GM21515 (cell line): ENCODE measurements at regions not wholly inside any gene's neighbourhood (a gene's known extent, or its start where the extent isn't known, plus 50 kb on each side); places are given as distances from the start of the nearest gene placed in this dataset.

ENCODE experiments used
- ATAC-seq: cut with Tn5 transposase; IDR thresholded peaks from one replicate; pipeline ENCODE4 v1.9.1; 2021; ENCODE audit not compliant: unreplicated experiment

- ATAC-seq: no peak
Observed at GRCh38 chr3:168266335-168266734, 170.6 kb upstream of the GOLIM4 start.

GRCh38 chr3:168262887-168263286 lies 167.2 kb upstream of the GOLIM4 start:
- ATAC-seq: no peak

DNA sequence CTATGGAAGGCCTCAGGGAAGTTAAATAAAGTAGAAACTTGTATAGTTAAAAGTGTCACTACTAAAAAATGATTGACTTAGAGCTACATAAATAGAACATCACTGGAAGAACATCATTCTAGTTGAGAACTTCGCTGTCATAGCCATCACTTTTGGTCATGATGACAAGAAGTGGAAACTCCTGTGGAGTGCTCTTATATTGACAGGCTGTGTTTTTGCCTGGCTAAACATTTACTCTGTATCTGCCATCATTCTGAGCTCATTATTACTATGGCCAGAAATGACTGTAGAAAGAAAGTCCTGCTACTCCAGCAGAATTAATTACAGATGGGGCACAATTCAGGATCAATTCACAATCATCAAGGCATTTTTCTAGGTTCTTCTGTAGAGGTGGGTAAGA lies 165.1 kb upstream of the GOLIM4 start:
- ATAC-seq: no peak

DNA sequence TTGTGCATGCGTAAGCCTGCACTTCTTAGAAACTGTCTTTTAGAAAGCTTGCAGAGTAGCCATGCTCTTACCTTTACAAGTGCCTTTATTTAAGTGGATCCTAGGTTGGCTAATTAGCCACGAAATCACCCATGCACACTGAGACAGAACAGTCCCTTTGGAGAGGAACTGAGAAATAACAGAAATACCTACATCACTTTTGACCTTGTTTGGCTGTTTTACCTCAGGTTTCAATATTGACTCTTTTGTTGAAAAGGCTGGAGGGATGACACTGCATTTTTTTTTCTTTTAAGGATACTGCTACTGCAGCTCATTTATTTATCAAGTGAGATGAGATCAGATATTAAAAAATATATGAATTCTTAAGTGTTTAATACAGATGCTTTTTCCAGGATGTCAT lies 155.6 kb upstream of the GOLIM4 start:
- peak; percentile 56 for ATAC-seq

- ATAC-seq: peak; percentile 23
Observed at GRCh38 chr3:168250415-168250861, 154.7 kb upstream of the GOLIM4 start.

DNA sequence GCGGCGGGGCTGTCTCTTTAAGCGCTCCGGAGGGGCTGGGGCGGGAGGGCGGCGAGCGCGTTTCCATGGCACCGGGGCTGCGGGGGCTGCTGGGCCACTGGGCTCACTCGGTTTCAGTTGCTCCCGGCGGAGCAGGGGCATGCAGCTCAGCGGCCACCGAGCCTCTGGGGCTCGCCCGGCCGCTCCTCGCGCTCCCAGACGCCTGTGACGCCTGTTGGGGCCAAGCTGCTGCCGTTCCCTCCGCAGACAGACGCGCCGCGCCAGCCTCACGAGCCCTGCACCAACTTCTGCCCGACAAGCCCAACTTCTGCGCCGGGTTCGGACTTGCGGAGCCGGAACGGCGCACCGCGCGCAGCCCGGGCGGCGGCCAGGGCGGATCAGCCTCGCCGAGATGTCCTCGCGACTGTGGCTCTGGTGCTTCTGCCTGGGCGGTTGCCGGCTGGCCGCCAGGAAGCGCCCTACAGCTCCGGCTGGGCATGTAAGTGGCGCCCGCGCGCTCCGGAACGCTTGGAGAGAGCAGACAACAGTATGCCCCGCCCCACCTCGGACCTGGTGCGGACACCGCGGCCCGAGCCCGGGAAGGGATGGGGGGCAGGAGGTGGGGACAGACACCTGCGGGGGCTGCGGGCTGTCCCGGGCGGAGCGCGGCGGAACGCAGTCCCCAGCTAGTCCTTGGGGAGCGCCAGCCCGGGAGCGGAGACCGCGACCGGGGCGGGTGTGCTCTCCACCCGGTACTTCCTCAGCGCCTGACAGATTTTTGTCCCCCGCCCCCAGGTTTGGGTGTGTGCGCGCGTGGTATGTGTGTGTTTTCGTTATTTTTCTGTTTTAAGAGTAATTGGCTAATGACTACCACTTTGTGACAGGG lies 154.1 kb upstream of the GOLIM4 start:
- ATAC-seq: peak; percentile 69

DNA sequence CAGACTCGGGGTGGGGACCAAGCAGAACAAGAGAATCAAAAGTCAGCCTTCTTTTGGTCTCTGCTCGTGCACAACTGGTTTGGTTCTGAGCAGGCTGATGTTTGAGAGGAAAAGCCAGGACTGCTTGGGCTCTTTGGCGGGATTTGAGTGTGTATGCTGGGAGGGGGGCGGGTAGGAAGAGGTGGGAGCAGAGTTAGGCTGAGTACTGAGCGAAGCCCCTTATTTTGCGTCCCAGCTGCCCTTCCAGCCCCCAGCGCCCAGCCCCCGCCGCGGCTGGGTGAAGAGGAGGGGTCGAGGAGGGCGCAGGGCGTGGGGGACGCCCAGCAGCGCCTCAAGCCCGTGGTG lies 153.5 kb upstream of the GOLIM4 start:
- no peak for ATAC-seq

DNA sequence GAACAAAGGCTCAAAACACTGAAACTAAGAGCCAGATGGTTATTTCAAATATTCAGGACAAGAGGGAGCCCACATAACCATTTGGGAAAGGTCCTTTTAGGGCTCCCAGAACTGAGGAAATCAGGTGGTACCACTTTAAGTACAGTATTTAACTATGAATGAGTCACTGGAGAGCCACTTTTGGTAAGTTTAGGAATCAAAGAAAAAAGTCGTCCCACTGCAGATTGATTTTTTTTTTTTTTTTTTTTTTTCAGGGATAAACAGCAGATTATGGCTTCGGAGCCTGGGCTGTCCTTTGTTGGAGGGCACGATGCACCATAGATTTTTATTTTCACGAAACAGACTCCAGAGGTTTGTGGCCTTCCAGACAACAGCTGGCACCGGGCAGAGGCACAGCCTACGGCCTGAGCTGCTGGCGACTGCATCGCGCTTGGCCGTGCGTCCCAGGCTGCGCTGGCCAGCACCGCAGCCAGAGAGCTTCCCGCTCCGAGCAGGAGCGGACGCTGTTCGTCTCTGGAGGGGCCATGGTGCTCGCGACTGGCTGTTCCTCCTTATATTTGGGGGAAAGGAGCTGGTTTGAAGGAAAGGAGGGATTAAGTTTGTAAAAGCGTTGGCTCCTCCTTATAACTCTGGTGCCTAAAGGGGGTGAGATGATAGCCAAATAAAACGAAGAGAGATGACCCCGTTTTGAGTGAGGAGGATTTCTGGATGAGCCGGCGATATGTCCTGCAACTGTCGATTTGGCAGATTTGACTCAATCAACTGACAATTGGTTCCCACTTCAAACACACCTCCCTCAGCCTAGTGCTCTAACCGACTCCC lies 152.9 kb upstream of the GOLIM4 start:
- ATAC-seq: peak; percentile 10

DNA sequence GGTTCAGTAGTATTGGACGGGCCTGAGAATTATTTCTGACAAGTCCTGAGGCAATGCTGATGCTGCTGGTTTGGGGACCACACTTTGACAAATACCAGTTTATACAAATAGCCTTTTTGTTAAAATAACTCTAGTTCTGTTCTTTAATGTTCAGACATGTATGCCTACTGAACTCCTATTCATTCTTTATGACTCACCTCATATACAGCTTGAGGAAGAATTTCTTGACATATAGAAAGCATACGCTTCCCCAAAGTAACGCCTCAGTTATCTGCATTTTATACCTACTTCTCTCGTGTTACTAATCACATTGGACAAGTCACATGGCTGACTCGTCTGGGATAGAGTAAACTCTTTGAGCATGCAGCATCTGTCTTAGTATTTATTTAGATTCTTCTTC lies 145.4 kb upstream of the GOLIM4 start:
- ATAC-seq: no peak

DNA sequence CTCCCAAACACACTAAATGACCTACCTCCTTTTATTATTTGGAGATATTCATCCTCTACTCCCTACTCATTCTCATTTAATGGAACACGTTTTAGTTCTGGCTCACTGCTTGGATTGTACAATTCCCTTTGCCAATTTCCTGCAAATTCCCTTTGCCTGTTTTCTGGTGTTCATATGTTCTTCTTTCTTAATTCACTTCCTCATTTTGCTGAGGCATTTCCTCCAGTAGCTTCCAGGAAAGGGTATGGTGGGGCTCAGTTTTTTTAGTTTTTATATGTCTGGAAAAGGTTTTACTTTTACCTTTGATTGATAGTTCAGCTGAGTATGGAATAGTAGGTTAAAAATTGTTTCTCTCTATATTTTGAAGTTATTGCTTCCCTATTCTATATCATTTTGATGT lies 143.6 kb upstream of the GOLIM4 start:
- no peak for ATAC-seq

DNA sequence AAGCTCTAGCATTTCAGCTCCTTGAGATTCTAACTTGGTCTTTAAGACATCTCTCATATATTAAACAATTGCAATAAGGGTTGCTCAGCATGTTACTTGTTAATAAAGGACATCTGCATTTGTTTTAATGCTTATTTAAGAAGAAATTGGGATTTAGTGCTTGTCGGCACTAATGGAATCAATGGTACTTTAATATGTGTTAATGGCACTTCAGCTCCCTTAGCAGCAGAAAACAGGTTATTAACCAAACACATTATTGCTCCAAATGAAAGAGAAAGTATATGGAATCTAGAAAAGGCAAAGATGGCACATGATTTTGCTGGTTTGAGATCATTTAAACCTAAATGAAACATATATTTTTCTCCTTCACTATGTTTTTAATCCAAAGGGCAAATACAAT lies 137.3 kb upstream of the GOLIM4 start:
- ATAC-seq: no peak

GRCh38 chr3:168223085-168223484 lies 127.4 kb upstream of the GOLIM4 start:
- no peak for ATAC-seq

- ATAC-seq: no peak
Observed at GRCh38 chr3:168220556-168220955, 124.8 kb upstream of the GOLIM4 start.

DNA sequence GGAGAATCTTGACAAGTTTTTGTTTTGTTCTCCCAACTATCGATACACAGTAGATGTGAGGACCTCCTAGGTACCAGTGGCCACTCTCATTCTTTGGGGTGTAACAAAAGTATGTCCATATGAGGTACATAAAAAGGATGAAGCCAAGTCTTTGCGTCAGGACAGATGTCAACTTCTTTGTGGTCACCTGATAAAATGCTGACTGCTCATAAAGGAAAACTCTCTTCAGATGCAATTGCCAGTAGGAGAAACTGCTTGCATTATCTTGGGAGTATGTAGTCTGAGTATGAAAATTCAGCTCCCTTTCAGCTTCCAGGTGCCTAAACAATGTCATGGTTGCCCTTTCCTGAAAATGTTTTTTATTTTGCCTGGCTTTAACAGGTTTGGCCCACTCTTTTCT lies 123.8 kb upstream of the GOLIM4 start:
- ATAC-seq: no peak

DNA sequence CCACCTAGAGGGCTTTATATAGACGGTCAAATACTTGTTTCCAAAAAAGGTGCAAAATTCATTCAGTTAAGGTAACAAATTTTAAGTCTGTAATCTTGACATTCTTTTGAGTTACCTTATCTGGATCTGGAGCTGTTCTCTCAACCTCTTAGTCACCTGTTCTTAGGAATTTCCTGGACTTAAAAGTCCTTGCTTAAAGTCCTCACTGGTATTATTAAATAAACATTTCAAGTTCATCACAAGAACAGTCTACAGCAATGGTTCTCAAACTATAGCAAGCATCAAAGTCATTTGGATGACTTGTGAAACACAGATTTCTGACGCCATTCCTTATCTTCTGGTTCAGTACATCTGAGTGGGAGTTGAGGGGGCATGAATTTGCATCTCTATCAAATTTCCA lies 122.9 kb upstream of the GOLIM4 start:
- ATAC-seq: no peak

DNA sequence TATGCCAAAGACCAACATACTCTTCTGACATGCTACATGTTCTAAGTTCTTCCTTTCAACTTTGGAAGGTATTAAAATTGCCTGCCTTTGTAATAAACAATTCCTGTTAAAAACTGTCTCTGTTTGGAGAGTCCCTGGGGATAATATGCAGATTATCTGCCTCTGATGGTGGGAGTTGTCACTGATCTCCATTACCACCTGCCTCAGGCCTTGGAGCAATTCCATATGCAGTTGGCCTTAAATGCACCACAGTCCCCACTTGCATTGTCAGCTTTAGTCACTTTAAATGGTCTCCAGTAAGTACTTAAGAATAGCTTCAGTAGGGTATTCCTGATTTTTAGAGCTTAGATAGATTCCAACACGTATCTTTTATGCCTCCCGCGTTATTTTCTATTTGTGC lies 121.1 kb upstream of the GOLIM4 start:
- ATAC-seq: no peak

DNA sequence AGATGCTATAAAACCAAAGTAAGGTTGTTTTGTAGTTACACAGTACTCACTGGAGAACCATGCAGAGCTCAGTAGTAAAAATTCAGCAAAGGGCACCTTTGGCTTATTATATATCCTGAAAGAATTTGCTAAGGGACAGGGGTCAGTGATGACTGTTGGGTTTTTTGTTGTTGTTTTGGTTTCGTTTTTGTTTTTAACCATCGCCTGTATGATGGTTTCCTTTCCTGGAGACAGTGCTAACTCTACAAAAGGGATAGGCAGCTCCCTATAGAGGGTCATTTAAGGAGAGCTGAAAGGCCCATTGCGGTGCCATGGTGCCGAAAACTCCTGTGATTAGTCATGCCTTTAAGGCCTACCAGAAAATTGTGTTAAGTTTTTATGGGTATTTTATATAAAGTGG lies 118.2 kb upstream of the GOLIM4 start:
- peak; percentile 94 for ATAC-seq

- ATAC-seq: no peak
Observed at GRCh38 chr3:168212664-168213285, 117.1 kb upstream of the GOLIM4 start.

- ATAC-seq: no peak
Observed at GRCh38 chr3:168205451-168205850, 109.7 kb upstream of the GOLIM4 start.

GRCh38 chr3:168197162-168197561 lies 101.4 kb upstream of the GOLIM4 start:
- no peak for ATAC-seq

GRCh38 chr3:168191856-168192255 lies 96.1 kb upstream of the GOLIM4 start:
- ATAC-seq: no peak

DNA sequence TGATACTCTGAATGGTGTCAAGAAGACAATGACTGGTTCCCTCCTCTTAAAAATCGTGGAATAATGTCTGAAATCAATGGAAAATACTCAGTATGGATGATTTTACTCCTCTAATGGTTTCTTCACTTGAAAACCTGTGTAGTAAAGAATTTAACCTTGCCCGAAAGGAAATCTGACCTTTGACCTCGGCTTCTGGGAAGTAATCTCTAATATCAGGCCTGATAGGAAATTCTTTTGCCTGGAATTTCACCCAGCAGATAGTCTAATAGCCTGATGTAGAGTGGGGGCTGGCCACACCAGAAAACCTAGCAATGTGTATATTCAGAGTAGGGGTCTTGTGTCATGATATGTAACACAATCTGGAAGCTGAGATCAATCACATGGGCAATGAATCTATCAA lies 91.5 kb upstream of the GOLIM4 start:
- ATAC-seq: no peak
